ENCODE measurements at regions not wholly inside any gene's neighbourhood (a gene's known extent, or its start where the extent isn't known, plus 50 kb on each side); places are given as distances from the start of the nearest gene placed in this dataset.
"Not testable (repeated sequence)": the region's sequence is repeated elsewhere in the genome, so short reads cannot be mapped to it uniquely, and the experiment has no call there.

- not testable (repeated sequence) for DNase-seq
Measured at GRCh38 chr2:87695596-87696323, 52.1 kb upstream of the PLGLB2 start.
